AG04450 (cell line): ENCODE measurements at regions not wholly inside any gene's neighbourhood (a gene's known extent, or its start where the extent isn't known, plus 50 kb on each side); places are given as distances from the start of the nearest gene placed in this dataset.

Source experiments
- CTCF ChIA-PET: fragments of 300-600, 350-600 bp; formaldehyde crosslinking; extraction: SDS; loops from one replicate; lab custom pipeline; 2022; ENCODE audit warnings: antibody characterized with exemption, inconsistent platforms; lab: Charles Lee
- POLR2A ChIA-PET: fragments of 350-600 bp; formaldehyde crosslinking; extraction: SDS; loops from one replicate; lab custom pipeline; 2021; ENCODE audit warnings: antibody characterized with exemption, inconsistent platforms; lab: Yijun Ruan, JAX
- DNase-seq: peaks from one replicate; pipeline ENCODE4 v3.0.0-alpha.2; 2011; ENCODE audit warnings: low read depth, low spot score
- H3K27ac ChIP-seq: one replicate; pipeline ENCODE4 v1.5.1; 2012; ENCODE audit warnings: low read depth, low read length, control low read depth
- H3K27me3 ChIP-seq: one replicate; pipeline ENCODE4 v1.6.0; 2012; ENCODE audit warnings: low read length; ENCODE audit not compliant: control insufficient read depth, insufficient read depth
- H3K4me3 ChIP-seq: 2 replicates; pipeline ENCODE4 v1.5.1; 2011; ENCODE audit warnings: mild to moderate bottlenecking, low read depth, low read length, control low read depth
- H3K9me3 ChIP-seq: 2 replicates; pipeline ENCODE4 v1.5.1; 2012; ENCODE audit warnings: low read length; ENCODE audit not compliant: control insufficient read depth, insufficient read depth
- TF ChIP-seq, protein P1 (sequence below): IDR thresholded peaks from 2 replicates; pipeline ENCODE4 v1.5.1; 2011; ENCODE audit warnings: low read depth, low read length, control low read depth, inconsistent platforms

DNA sequence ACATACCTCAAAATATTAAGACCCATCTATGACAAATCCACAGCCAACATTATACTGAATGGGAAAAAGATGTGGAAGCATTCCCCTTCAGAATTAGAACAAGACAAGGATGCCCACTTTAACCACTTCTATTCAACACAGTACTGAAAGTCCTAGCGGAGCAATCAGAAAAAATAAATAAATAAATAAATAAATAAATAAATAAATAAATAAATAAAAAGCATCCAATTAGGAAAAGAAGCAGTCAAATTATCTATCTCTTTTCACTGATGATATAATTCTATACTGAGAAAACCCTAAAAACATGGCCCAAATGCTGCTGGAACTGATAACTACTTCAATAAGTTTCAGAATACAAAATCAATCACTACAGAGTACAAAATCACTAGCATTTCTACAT lies 67.5 kb downstream of the PRR32 start:
- TF ChIP-seq, protein P1, sequence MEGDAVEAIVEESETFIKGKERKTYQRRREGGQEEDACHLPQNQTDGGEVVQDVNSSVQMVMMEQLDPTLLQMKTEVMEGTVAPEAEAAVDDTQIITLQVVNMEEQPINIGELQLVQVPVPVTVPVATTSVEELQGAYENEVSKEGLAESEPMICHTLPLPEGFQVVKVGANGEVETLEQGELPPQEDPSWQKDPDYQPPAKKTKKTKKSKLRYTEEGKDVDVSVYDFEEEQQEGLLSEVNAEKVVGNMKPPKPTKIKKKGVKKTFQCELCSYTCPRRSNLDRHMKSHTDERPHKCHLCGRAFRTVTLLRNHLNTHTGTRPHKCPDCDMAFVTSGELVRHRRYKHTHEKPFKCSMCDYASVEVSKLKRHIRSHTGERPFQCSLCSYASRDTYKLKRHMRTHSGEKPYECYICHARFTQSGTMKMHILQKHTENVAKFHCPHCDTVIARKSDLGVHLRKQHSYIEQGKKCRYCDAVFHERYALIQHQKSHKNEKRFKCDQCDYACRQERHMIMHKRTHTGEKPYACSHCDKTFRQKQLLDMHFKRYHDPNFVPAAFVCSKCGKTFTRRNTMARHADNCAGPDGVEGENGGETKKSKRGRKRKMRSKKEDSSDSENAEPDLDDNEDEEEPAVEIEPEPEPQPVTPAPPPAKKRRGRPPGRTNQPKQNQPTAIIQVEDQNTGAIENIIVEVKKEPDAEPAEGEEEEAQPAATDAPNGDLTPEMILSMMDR = no peak
- DNase-seq = no peak
- Histone ChIP-seq H3K27me3 (no peaks in the 10 kb centered on the region), H3K4me3 (no peak overlapping the region), H3K9me3 (peaks cover 5% of the 10 kb centered on the region; the same call in 1 of the 2 replicates), H3K27ac (no peak overlapping the region)
- CTCF ChIA-PET = no interaction called here
- POLR2A ChIA-PET = no interaction called here

- 0 out of 2 replicates have a peak, but pooled peaks cover 4% of the 10 kb centered on the region for H3K9me3 ChIP-seq
- TF ChIP-seq, protein P1 = no peak
- DNase-seq = no peak
- no peaks in the 10 kb centered on the region for H3K27me3 ChIP-seq
- no peak overlapping the region for H3K4me3 ChIP-seq
- CTCF ChIA-PET = no interaction called here
- POLR2A ChIA-PET = no interaction called here
- no peak overlapping the region for H3K27ac ChIP-seq
Measured at GRCh38 chrX:126900937-126901336, 81.4 kb downstream of the PRR32 start.

GRCh38 chrX:126929071-126929470 lies 109.5 kb downstream of the PRR32 start:
- H3K9me3 ChIP-seq = no peaks in the 10 kb centered on the region; the same call in 1 of the 2 replicates
- TF ChIP-seq, protein P1 = no peak
- ChIA-PET POLR2A (no interaction called here), CTCF (no interaction called here)
- no peak for DNase-seq
- no peak overlapping the region for H3K27ac ChIP-seq
- H3K27me3 ChIP-seq = no peaks in the 10 kb centered on the region
- no peak overlapping the region for H3K4me3 ChIP-seq

DNA sequence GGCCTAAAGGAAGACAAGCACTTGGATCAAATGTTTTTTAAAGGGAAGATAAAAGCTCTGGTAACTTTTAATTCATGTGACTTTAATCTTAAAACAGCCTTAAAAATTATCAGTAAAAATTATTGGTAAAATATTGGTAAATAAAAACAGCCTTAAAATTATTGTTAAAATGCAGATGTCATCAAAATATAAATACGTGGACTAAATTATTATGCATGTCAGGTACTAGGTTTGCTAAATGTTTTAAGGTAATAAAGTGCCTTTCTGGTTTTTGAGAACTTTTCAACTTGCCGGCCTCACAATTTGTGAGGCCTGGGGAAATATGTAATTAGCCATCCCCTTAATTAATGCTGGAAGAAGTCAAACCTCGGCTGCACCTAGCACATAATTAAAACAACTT lies 147.7 kb downstream of the PRR32 start:
- Histone ChIP-seq H3K4me3 (no peak overlapping the region), H3K9me3 (peaks cover 4% of the 10 kb centered on the region; the same call in 1 of the 2 replicates), H3K27me3 (no peaks in the 10 kb centered on the region), H3K27ac (no peak overlapping the region)
- no peak for DNase-seq
- CTCF ChIA-PET = no interaction called here
- TF ChIP-seq, protein P1 = no peak
- POLR2A ChIA-PET = no interaction called here

DNA sequence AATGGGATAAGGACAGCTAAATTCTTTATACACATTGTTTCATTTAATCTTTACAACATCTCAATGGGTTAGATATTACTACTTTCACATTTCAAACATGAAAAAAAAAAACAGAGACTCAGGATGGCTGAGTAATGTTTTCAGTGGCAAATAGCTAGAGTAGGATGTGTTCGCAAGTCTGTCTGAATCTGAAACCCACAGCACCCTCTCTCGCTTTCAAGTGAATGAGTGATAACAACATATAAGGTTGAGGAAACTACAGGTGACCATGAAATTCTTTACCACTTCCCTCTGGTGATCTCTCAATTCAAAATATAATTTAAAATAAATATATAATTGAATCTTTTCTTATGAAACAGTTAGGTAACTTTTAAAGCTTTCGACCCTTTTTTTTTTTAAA lies 162.6 kb downstream of the PRR32 start:
- Histone ChIP-seq H3K9me3 (0 out of 2 replicates have a peak, but pooled peaks cover 4% of the 10 kb centered on the region), H3K4me3 (no peak overlapping the region), H3K27ac (no peak overlapping the region), H3K27me3 (no peaks in the 10 kb centered on the region)
- TF ChIP-seq, protein P1 = no peak
- DNase-seq = no peak
- CTCF ChIA-PET = no interaction called here
- POLR2A ChIA-PET = no interaction called here
